ENCODE measurements at regions not wholly inside any gene's neighbourhood (a gene's known extent, or its start where the extent isn't known, plus 50 kb on each side); places are given as distances from the start of the nearest gene placed in this dataset.
A peak's percentile ranks its signal among the peaks of the same experiment; 100 is the strongest.

GRCh38 chr10:78313636-78314035 is 280.0 kb downstream of the RPS24 start:
- Histone ChIP-seq H3K14ac (ENCODE audit: low read length) (no peak overlapping the region), H3K9ac (ENCODE audit: low read depth, low read length, poor library complexity) (no peak overlapping the region), H3K23ac (ENCODE audit: low read depth, low read length, poor library complexity) (no peak overlapping the region), H3K4me1 (ENCODE audit: control insufficient read depth in 2 of 2, insufficient read depth in 1 of 2, low read depth in 1 of 2, low read length in 2 of 2) (peaks cover 0 to 7% of the 10 kb centered on the region in 2 donors), H3K18ac (ENCODE audit: low read length) (peak overlapping the region; percentile 35), H4K91ac (ENCODE audit: low read depth, low read length, poor library complexity) (no peak overlapping the region), H2AFZ (ENCODE audit: low read length) (no peak overlapping the region), H2BK12ac (ENCODE audit: low read length) (peak overlapping the region; percentile 36), H2BK15ac (ENCODE audit: low read length) (no peak overlapping the region), H3K9me3 (replicated peaks in 1 of 2; ENCODE audit: control insufficient read depth in 2 of 2, insufficient read depth in 1 of 2, low read depth in 1 of 2, low read length in 2 of 2) (peaks cover 0 to 5% of the 10 kb centered on the region in 2 donors), H3K27ac (replicated peaks; ENCODE audit: low read length) (no peak overlapping the region), H2BK5ac (ENCODE audit: low read length) (no peak overlapping the region), H3K4me2 (ENCODE audit: insufficient read depth, low read length, poor library complexity, severe bottlenecking) (no peak overlapping the region), H3K36me3 (replicated peaks in 1 of 2; ENCODE audit: control insufficient read depth in 2 of 2, insufficient read depth in 2 of 2, low read length in 2 of 2) (no peaks in the 10 kb centered on the region), H3K79me1 (ENCODE audit: low read depth, low read length) (no peaks in the 10 kb centered on the region), H3K27me3 (ENCODE audit: control insufficient read depth in 3 of 3, insufficient read depth in 3 of 3, low read depth in 1 of 3, low read length in 3 of 3) (no peaks in the 10 kb centered on the region), H2AK5ac (ENCODE audit: low read depth, low read length) (peak overlapping the region; percentile 95), H4K8ac (ENCODE audit: low read depth, low read length) (no peak overlapping the region), H3K4me3 (ENCODE audit: low read length in 2 of 2) (no peak overlapping the region), H2BK120ac (ENCODE audit: low read depth, low read length) (no peak overlapping the region), H3K4ac (ENCODE audit: low read length) (no peak overlapping the region)
- no peak for DNase-seq (ENCODE audit: low spot score)
- WGBS, 2 donors (ENCODE audit: extremely low coverage in 2 of 2, insufficient read length in 2 of 2, insufficient replicate concordance in 1 of 2), result no CpG with 5 or more reads among the region's 3 CpGs

- no peak overlapping the region for H2BK5ac ChIP-seq (ENCODE audit: low read length)
- peaks cover 0 to 7% of the 10 kb centered on the region in 2 donors for H3K4me1 ChIP-seq (ENCODE audit: control insufficient read depth in 2 of 2, insufficient read depth in 1 of 2, low read depth in 1 of 2, low read length in 2 of 2)
- no peak overlapping the region for H4K91ac ChIP-seq (ENCODE audit: low read depth, low read length, poor library complexity)
- WGBS, 2 donors (ENCODE audit: extremely low coverage in 2 of 2, insufficient read length in 2 of 2, insufficient replicate concordance in 1 of 2), result no CpG with 5 or more reads among the region's 2 CpGs
- no peak overlapping the region for H3K23ac ChIP-seq (ENCODE audit: low read depth, low read length, poor library complexity)
- H3K9ac ChIP-seq (ENCODE audit: low read depth, low read length, poor library complexity), result no peak overlapping the region
- no peaks in the 10 kb centered on the region for H3K27me3 ChIP-seq (ENCODE audit: control insufficient read depth in 3 of 3, insufficient read depth in 3 of 3, low read depth in 1 of 3, low read length in 3 of 3)
- H3K18ac ChIP-seq (ENCODE audit: low read length), result no peak overlapping the region
- H3K9me3 ChIP-seq (replicated peaks in 1 of 2; ENCODE audit: control insufficient read depth in 2 of 2, insufficient read depth in 1 of 2, low read depth in 1 of 2, low read length in 2 of 2), result peaks cover 0 to 5% of the 10 kb centered on the region in 2 donors
- no peak overlapping the region for H2AK5ac ChIP-seq (ENCODE audit: low read depth, low read length)
- H3K4ac ChIP-seq (ENCODE audit: low read length), result no peak overlapping the region
- H2BK12ac ChIP-seq (ENCODE audit: low read length), result no peak overlapping the region
- no peak overlapping the region for H3K14ac ChIP-seq (ENCODE audit: low read length)
- H3K36me3 ChIP-seq (replicated peaks in 1 of 2; ENCODE audit: control insufficient read depth in 2 of 2, insufficient read depth in 2 of 2, low read length in 2 of 2), result no peaks in the 10 kb centered on the region
- no peak overlapping the region for H2BK15ac ChIP-seq (ENCODE audit: low read length)
- no peak for DNase-seq (ENCODE audit: low spot score)
- H2AFZ ChIP-seq (ENCODE audit: low read length), result no peak overlapping the region
- no peak overlapping the region for H4K8ac ChIP-seq (ENCODE audit: low read depth, low read length)
- no peak overlapping the region for H3K4me2 ChIP-seq (ENCODE audit: insufficient read depth, low read length, poor library complexity, severe bottlenecking)
- no peak overlapping the region for H3K27ac ChIP-seq (replicated peaks; ENCODE audit: low read length)
- H3K79me1 ChIP-seq (ENCODE audit: low read depth, low read length), result no peaks in the 10 kb centered on the region
- H3K4me3 ChIP-seq (ENCODE audit: low read length in 2 of 2), result no peak overlapping the region
- H2BK120ac ChIP-seq (ENCODE audit: low read depth, low read length), result no peak overlapping the region
Measured at GRCh38 chr10:78314651-78315050, 281.0 kb downstream of the RPS24 start.

DNA sequence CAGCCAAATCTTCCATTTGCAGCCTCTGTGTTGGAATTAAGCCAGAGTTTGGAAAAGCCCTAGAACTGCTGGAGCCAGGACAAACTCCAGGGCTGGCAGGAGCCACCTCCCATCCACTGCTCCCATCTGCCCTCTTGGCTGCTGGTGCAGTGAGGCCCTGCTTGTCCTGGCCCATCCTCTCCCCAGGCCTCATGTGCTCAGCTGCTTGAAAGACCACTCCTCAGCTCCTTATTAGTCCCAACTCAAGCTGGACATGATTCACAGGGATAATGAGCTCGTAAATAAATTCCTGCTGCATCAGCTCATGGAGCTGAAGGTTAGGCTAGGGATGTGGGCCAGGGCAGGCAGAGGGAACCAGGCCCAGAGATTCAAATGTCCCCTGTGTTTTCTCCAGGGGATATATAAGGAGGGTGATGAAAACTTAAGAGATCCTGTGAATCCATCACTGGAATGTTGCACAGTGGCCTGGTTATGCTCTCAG is 282.8 kb downstream of the RPS24 start:
- H2BK120ac ChIP-seq (ENCODE audit: low read depth, low read length), result no peak overlapping the region
- no peak overlapping the region for H4K91ac ChIP-seq (ENCODE audit: low read depth, low read length, poor library complexity)
- H2BK12ac ChIP-seq (ENCODE audit: low read length), result no peak overlapping the region
- no peak overlapping the region for H2AFZ ChIP-seq (ENCODE audit: low read length)
- H3K14ac ChIP-seq (ENCODE audit: low read length), result no peak overlapping the region
- no peaks in the 10 kb centered on the region for H3K27me3 ChIP-seq (ENCODE audit: control insufficient read depth in 3 of 3, insufficient read depth in 3 of 3, low read depth in 1 of 3, low read length in 3 of 3)
- H3K4me3 ChIP-seq (ENCODE audit: low read length in 2 of 2), result no peak overlapping the region
- H3K79me1 ChIP-seq (ENCODE audit: low read depth, low read length), result no peaks in the 10 kb centered on the region
- H3K9me3 ChIP-seq (replicated peaks in 1 of 2; ENCODE audit: control insufficient read depth in 2 of 2, insufficient read depth in 1 of 2, low read depth in 1 of 2, low read length in 2 of 2), result peaks cover 0 to 5% of the 10 kb centered on the region in 2 donors
- no peak overlapping the region for H3K9ac ChIP-seq (ENCODE audit: low read depth, low read length, poor library complexity)
- no peak for DNase-seq (ENCODE audit: low spot score)
- WGBS, 2 donors (ENCODE audit: extremely low coverage in 2 of 2, insufficient read length in 2 of 2, insufficient replicate concordance in 1 of 2), result no CpG with 5 or more reads among the region's 1 CpG
- no peak overlapping the region for H2BK15ac ChIP-seq (ENCODE audit: low read length)
- peak overlapping the region; percentile 86 for H3K18ac ChIP-seq (ENCODE audit: low read length)
- no peak overlapping the region for H3K4ac ChIP-seq (ENCODE audit: low read length)
- no peak overlapping the region for H4K8ac ChIP-seq (ENCODE audit: low read depth, low read length)
- no peak overlapping the region for H3K23ac ChIP-seq (ENCODE audit: low read depth, low read length, poor library complexity)
- no peak overlapping the region for H3K27ac ChIP-seq (replicated peaks; ENCODE audit: low read length)
- H2AK5ac ChIP-seq (ENCODE audit: low read depth, low read length), result no peak overlapping the region
- no peak overlapping the region for H2BK5ac ChIP-seq (ENCODE audit: low read length)
- peaks cover 5 to 7% of the 10 kb centered on the region in 2 donors for H3K4me1 ChIP-seq (ENCODE audit: control insufficient read depth in 2 of 2, insufficient read depth in 1 of 2, low read depth in 1 of 2, low read length in 2 of 2)
- no peaks in the 10 kb centered on the region for H3K36me3 ChIP-seq (replicated peaks in 1 of 2; ENCODE audit: control insufficient read depth in 2 of 2, insufficient read depth in 2 of 2, low read length in 2 of 2)
- H3K4me2 ChIP-seq (ENCODE audit: insufficient read depth, low read length, poor library complexity, severe bottlenecking), result no peak overlapping the region

DNA sequence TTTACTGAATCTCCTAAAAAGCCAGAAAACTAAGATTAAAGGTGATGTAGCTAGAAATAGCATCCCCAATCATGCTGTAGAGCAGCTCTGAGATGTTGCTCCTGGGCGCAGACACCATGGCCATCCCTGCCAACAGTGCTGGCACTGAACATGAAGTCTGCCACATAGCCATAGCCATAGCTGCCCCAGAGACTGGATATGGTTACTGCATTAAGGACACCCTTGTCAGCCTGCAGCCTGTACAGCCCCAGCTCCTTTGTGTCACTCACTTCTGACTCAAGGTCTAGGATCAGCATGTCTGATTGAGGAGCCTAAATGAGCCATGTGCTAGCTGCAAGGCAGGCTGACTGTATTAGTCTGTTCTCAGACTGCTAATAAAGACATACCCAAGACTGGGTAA is 284.6 kb downstream of the RPS24 start:
- Histone ChIP-seq H3K27me3 (ENCODE audit: control insufficient read depth in 3 of 3, insufficient read depth in 3 of 3, low read depth in 1 of 3, low read length in 3 of 3) (no peaks in the 10 kb centered on the region), H3K4me1 (ENCODE audit: control insufficient read depth in 2 of 2, insufficient read depth in 1 of 2, low read depth in 1 of 2, low read length in 2 of 2) (peaks cover 3 to 5% of the 10 kb centered on the region in 2 donors), H3K4ac (ENCODE audit: low read length) (no peak overlapping the region), H3K23ac (ENCODE audit: low read depth, low read length, poor library complexity) (no peak overlapping the region), H3K18ac (ENCODE audit: low read length) (no peak overlapping the region), H3K4me3 (ENCODE audit: low read length in 2 of 2) (no peak overlapping the region), H3K4me2 (ENCODE audit: insufficient read depth, low read length, poor library complexity, severe bottlenecking) (no peak overlapping the region), H3K9me3 (replicated peaks in 1 of 2; ENCODE audit: control insufficient read depth in 2 of 2, insufficient read depth in 1 of 2, low read depth in 1 of 2, low read length in 2 of 2) (peaks cover 0 to 5% of the 10 kb centered on the region in 2 donors), H2BK5ac (ENCODE audit: low read length) (no peak overlapping the region), H2BK12ac (ENCODE audit: low read length) (no peak overlapping the region), H4K91ac (ENCODE audit: low read depth, low read length, poor library complexity) (no peak overlapping the region), H4K8ac (ENCODE audit: low read depth, low read length) (no peak overlapping the region), H3K27ac (replicated peaks; ENCODE audit: low read length) (no peak overlapping the region), H3K14ac (ENCODE audit: low read length) (no peak overlapping the region), H3K9ac (ENCODE audit: low read depth, low read length, poor library complexity) (no peak overlapping the region), H2BK120ac (ENCODE audit: low read depth, low read length) (no peak overlapping the region), H2AFZ (ENCODE audit: low read length) (no peak overlapping the region), H3K36me3 (replicated peaks in 1 of 2; ENCODE audit: control insufficient read depth in 2 of 2, insufficient read depth in 2 of 2, low read length in 2 of 2) (no peaks in the 10 kb centered on the region), H3K79me1 (ENCODE audit: low read depth, low read length) (no peaks in the 10 kb centered on the region), H2AK5ac (ENCODE audit: low read depth, low read length) (no peak overlapping the region), H2BK15ac (ENCODE audit: low read length) (no peak overlapping the region)
- WGBS, 2 donors (ENCODE audit: extremely low coverage in 2 of 2, insufficient read length in 2 of 2, insufficient replicate concordance in 1 of 2), result no CpG with 5 or more reads among the region's 1 CpG
- no peak for DNase-seq (ENCODE audit: low spot score)

Data from neuronal stem cell (in vitro differentiated cells).